ENCODE measurements at regions not wholly inside any gene's neighbourhood (a gene's known extent, or its start where the extent isn't known, plus 50 kb on each side); places are given as distances from the start of the nearest gene placed in this dataset.

- no peaks in the 10 kb centered on the region for H3K9me3 ChIP-seq
- no peak overlapping the region for H3K4me2 ChIP-seq
- DNase-seq (ENCODE audit: low read depth in 1 of 2, low spot score in 1 of 2) (no peak), FAIRE-seq (no peak), ATAC-seq (no peak)
- no peak for TF ChIP-seq FOSB (CRISPR knock-in tag; IDR thresholded peaks at IDR 0.05)
- TF ChIP-seq, protein P1, sequence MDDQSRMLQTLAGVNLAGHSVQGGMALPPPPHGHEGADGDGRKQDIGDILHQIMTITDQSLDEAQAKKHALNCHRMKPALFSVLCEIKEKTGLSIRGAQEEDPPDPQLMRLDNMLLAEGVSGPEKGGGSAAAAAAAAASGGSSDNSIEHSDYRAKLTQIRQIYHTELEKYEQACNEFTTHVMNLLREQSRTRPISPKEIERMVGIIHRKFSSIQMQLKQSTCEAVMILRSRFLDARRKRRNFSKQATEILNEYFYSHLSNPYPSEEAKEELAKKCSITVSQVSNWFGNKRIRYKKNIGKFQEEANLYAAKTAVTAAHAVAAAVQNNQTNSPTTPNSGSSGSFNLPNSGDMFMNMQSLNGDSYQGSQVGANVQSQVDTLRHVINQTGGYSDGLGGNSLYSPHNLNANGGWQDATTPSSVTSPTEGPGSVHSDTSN (IDR thresholded peaks at IDR 0.05): no peak
- TF ChIP-seq ESRRA (IDR thresholded peaks at IDR 0.05; ENCODE audit: borderline replicate concordance, low read length): no peak
- TF ChIP-seq MAFK (IDR thresholded peaks at IDR 0.05; ENCODE audit: partially characterized antibody): peak; percentile 54
- TF ChIP-seq EHMT2 (IDR thresholded peaks at IDR 0.05; ENCODE audit: low read depth): no peak
- TF ChIP-seq KDM1A (IDR thresholded peaks at IDR 0.05; ENCODE audit: low read depth): no peak
- no peaks in the 10 kb centered on the region for H3K4me1 ChIP-seq
- ChIA-PET POLR2A (no interaction called here), CTCF (no interaction called here)
- H3K27ac ChIP-seq: no peak overlapping the region
- 8% methylated on average over 1 of the region's 1 CpG for WGBS (ENCODE audit: missing lambda C conversion rate)
- H3K4me3 ChIP-seq: no peak overlapping the region
These were observed 90.1 kb upstream of the HS3ST1 start for GRCh38 chr4:11518754-11519153.

DNA sequence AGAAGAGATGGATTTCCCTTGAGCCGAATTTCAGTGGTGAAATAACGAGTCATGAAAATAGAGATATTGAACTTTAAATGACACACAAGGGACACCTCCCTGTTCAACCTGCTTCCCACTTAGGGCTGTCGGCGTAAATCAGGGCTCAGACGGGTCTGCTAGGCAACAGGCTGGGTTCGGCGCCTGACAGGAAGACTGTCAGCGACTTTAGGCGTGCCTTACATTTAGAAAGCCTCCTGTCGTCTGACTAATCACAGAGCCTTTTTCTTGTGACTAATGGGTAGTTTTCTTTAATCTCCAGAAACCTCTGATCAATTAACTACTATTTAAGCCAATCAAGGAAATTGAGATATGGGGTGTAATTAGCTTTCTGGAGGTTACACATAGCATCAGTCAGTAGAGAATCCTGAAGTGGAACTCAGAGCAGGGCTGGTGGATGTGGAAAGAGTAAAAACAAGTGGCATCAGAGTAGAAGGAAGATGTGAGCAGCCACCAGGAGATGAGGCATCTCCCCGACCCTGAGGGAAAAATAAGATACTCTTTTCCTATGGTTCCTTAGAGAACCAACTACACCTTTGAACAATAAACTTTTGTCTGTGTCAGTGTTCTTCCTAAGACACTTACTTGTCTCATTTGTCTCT, 86.2 kb upstream of the HS3ST1 start:
- TF ChIP-seq, protein P2, sequence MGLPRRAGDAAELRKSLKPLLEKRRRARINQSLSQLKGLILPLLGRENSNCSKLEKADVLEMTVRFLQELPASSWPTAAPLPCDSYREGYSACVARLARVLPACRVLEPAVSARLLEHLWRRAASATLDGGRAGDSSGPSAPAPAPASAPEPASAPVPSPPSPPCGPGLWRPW (IDR thresholded peaks at IDR 0.05): no peak
- TF ChIP-seq MAFK (IDR thresholded peaks at IDR 0.05; ENCODE audit: partially characterized antibody) (no peak), ZSCAN20 (CRISPR knock-in tag; IDR thresholded peaks at IDR 0.05) (no peak), POLR2A (IDR thresholded peaks at IDR 0.05; ENCODE audit: low read length) (no peak), CTCF (IDR thresholded peaks at IDR 0.05) (no peak), MYC (IDR thresholded peaks at IDR 0.05; ENCODE audit: borderline replicate concordance, low read length) (no peak), E2F6 (IDR thresholded peaks at IDR 0.05; ENCODE audit: borderline replicate concordance, low read depth) (no peak), FOXS1 (CRISPR knock-in tag; IDR thresholded peaks at IDR 0.05) (no peak), REST (IDR thresholded peaks at IDR 0.05) (no peak), BHLHE40 (IDR thresholded peaks at IDR 0.05; ENCODE audit: low read depth, low read length) (no peak), RAD21 (conservative IDR thresholded peaks at IDR 0.05 in 1 of 2, IDR thresholded peaks at IDR 0.05 in 1 of 2) (no peak), KDM1A (IDR thresholded peaks at IDR 0.05; ENCODE audit: low read depth) (no peak), JUN (IDR thresholded peaks at IDR 0.05) (no peak), NFE2L2 (conservative IDR thresholded peaks at IDR 0.05; ENCODE audit: low read length) (no peak), ZFP36 (IDR thresholded peaks at IDR 0.05; ENCODE audit: borderline replicate concordance, partially characterized antibody) (no peak), HOXA7 (CRISPR knock-in tag; IDR thresholded peaks at IDR 0.05) (no peak), KDM5A (IDR thresholded peaks at IDR 0.05) (no peak), EP300 (IDR thresholded peaks at IDR 0.05) (no peak), JUNB (IDR thresholded peaks at IDR 0.05) (no peak), EHF (CRISPR knock-in tag; IDR thresholded peaks at IDR 0.05) (no peak)
- ChIA-PET POLR2A (no interaction called here), CTCF (no interaction called here)
- Histone ChIP-seq H3K4me3 (no peak overlapping the region), H3K9me3 (no peaks in the 10 kb centered on the region), H3K27ac (no peak overlapping the region), H3K4me1 (no peaks in the 10 kb centered on the region), H3K4me2 (no peak overlapping the region)
- no peak for DNase-seq (ENCODE audit: low read depth in 1 of 2, low spot score in 1 of 2)
- no peak for ATAC-seq
- no peak for FAIRE-seq
- WGBS (ENCODE audit: missing lambda C conversion rate): 58% methylated on average over 11 of the region's 11 CpGs
